ENCODE measurements at regions not wholly inside any gene's neighbourhood (a gene's known extent, or its start where the extent isn't known, plus 50 kb on each side); places are given as distances from the start of the nearest gene placed in this dataset.

DNA sequence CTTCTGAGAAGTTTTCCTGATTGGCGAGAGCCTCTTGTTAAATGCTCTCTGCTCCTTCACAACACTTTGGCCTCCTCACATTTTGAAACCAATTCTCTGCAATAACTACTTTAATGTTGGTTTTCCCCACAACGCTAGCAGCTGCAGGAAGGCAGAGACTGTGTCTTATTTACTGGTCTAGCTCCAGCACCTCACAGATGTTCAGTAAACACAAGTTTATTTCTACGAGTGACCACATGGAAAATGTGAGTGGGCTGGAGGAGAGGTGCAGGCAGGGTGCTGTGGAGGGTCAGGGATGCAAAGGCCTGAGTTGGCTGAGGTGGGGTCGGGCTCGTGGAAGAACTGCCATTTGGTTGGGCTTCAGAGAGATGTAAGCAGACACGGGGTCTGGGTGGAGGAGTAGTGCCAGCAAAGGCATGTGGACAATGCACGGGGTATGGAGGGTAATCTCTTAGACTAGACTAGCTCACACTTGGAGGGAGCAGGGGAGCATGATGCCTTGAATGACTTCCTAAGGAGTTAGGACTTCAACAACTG is 117.4 kb upstream of the RTL1 start:
- ATAC-seq (no peak), DNase-seq (no peak)
- intact Hi-C loops (cut with micrococcal nuclease), result no loop called here

DNA sequence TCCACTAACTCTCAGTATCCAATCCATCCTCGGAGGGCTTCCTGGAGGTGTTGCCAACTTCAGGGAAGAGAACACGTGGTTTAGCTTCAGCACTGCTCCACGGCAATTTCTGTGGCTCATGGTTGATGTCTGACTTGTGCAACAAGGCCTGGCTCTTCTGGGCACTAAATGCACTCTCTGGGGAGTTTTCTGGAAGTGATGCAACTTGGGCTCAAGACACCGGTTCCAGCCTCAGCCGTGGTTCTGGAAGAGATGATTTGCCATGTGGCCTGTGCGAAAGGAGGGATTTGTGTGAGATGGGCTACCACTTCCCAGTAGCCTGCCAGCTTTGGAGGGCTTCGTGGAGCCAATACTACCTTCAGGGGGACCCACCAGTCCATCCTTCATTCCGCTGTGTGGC is 118.6 kb upstream of the RTL1 start:
- ATAC-seq (no peak), DNase-seq (peak; percentile 9)
- intact Hi-C loops (cut with micrococcal nuclease), result no loop called here

DNA sequence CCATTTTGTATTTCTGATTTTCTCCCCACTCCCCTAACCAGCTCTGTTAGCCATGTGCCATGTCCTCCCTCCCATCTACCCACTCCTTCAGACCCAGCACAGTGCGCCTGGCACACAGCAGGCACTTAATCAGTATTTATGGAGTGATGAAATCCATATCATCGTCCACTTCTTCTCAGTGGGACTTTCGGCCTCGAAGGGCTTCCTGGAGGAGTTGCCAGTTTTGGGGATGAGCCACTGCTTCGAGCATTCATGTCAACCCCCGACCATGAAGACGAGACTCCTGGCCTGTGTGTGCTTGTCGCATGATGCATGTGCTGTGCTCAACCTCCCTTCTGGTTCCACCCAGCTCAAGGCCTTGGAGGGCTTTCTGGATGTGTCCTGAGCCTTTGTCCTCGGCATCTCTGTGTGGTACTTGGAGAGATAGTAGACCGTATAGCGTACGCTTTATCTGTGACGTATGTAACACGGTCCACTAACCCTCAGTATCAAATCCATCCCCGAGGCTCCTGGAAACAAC is 119.5 kb upstream of the RTL1 start:
- ATAC-seq (no peak), DNase-seq (peak; percentile 17)
- intact Hi-C loops (cut with micrococcal nuclease), result no loop called here

GRCh38 chr14:101024686-101025085 is 121.2 kb upstream of the RTL1 start:
- no peak for ATAC-seq
- DNase-seq, result no peak
- intact Hi-C loops (cut with micrococcal nuclease), result no loop called here

GRCh38 chr14:101025131-101025530 is 121.6 kb upstream of the RTL1 start:
- intact Hi-C loops (cut with micrococcal nuclease), result no loop called here
- DNase-seq (no peak), ATAC-seq (no peak)

DNA sequence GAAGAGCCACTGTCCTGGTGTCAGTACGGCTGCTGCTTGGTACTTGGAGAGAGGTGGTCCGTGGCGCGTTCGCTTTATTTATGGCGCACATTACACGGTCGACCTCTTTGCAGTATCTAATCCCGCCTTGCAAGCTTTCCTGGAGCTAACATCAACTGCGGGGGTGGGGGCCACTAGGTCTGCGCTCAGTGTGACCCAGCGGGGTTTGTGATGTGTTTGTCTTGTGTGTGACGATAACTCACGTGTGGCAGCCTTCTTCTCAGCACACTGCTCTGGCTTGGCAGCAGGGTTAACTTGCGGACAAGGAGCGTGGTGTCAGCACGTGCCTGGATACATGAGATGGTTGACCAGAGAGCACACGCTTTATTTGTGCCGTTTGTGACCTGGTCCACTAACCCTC is 122.2 kb upstream of the RTL1 start:
- no peak for ATAC-seq

DNA sequence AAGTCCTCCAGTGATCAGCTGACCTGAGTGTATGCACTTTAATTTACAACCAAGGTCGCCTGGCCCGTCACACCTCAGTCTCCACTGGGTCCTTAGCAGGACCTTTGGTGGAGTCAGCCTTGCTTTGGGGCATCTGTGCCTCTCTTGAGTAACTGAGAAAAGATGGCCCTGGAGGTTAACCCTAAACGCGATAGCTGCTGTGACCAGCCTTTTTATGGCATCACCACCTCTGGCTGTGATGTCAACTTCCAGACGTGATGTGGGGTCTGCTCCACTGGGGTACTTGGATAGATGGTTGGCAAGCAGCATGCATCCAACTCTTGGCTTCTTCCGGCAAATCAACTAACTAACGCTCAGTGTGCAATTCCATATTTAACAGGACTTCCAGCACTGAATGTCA is 122.8 kb upstream of the RTL1 start:
- intact Hi-C loops (cut with micrococcal nuclease), result no loop called here
- no peak for DNase-seq
- ATAC-seq, result no peak

More for the DNA sequence above, 122.2 kb upstream of the RTL1 start:
- no peak for DNase-seq
- intact Hi-C loops (cut with micrococcal nuclease), result no loop called here

GRCh38 chr14:101027291-101027690 is 123.8 kb upstream of the RTL1 start:
- intact Hi-C loops (cut with micrococcal nuclease), result no loop called here
- DNase-seq (peak; percentile 4), ATAC-seq (no peak)

- ATAC-seq (no peak), DNase-seq (no peak)
Observed at GRCh38 chr14:101027966-101028365, 124.4 kb upstream of the RTL1 start.

GRCh38 chr14:101028971-101029667 is 125.6 kb upstream of the RTL1 start:
- no peak for DNase-seq
- intact Hi-C loops (cut with micrococcal nuclease), result no loop called here
- no peak for ATAC-seq

More at GRCh38 chr14:101027966-101028365, 124.4 kb upstream of the RTL1 start:
- intact Hi-C loops (cut with micrococcal nuclease), result no loop called here

DNA sequence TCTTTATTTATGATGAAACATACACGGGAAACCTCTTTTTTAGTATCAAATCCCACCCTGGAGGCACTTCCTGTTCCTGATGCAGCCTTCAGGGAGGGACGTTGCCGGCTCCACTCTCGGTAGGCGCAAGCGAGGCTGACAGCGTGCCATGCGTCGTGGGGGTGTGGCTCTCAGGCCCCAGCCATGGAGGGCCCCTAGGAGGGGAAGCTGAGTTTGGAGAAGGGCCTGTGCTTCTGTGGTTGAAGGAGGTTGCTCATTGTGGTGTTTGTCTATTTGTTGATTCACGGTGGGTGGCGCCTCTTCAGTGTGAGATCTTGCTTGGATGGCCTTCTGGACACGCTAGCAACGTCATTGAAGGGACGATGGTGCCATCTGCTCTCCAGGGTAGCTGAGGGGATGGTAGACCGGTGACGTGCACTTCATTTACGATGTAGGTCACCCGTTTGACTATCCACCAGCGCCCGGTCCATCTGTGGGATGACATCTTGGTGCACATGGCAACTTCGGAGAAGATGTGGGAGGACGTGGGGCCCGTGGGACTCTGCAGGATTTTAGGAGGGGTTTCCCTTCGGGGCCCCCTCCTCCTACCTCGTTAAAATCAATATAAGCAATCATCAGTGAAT is 126.3 kb upstream of the RTL1 start:
- intact Hi-C loops (cut with micrococcal nuclease), result no loop called here
- DNase-seq (no peak), ATAC-seq (no peak)

GRCh38 chr14:101030586-101030985 is 127.1 kb upstream of the RTL1 start:
- ATAC-seq (no peak), DNase-seq (no peak)
- intact Hi-C loops (cut with micrococcal nuclease), result no loop called here

DNA sequence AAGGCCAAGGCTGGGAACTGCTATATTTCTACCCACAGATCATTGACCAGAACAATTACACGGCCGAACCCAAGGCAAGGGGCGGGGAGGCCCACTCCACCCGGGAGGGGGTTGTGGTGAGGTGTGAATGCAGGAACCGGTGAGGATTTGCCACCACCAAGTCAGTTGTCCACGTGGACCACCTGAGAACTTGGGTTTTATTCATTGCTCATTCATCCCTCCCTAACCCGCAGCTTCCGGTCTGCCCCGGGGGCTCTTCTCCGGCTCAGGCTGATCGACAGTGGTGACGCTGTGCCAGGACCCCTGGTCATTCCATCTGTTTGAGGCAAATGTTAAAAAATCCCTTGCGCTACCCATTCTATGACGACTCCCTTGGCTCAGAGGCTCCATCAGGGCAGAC is 127.7 kb upstream of the RTL1 start:
- intact Hi-C loops (cut with micrococcal nuclease), result no loop called here
- ATAC-seq (no peak), DNase-seq (no peak)

DNA sequence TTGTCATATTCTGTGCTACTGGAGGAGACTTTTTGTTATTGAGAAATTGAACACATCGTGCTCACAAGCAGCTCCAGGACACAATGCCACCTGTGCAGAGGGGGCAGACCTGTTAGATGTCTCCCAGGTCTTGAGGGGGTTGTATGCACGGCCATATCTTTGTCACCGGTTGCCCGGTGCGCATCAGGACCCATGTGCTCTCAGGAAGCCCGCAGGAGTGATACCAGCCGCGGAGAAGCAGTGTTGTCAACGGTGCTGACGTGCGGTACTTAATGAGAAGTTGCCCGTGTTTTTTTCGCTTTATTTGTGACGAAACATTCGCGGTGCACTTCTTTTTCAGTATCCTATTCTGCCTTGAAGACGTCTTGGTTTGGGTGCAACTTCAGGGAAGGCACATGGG is 128.2 kb upstream of the RTL1 start:
- DNase-seq, result no peak
- intact Hi-C loops (cut with micrococcal nuclease), result no loop called here
- no peak for ATAC-seq

- intact Hi-C loops (cut with micrococcal nuclease), result no loop called here
- DNase-seq, result no peak
Observed at GRCh38 chr14:101032433-101032832, 128.9 kb upstream of the RTL1 start.

GRCh38 chr14:101033006-101033405 is 129.5 kb upstream of the RTL1 start:
- DNase-seq, result no peak
- ATAC-seq, result no peak
- intact Hi-C loops (cut with micrococcal nuclease), result no loop called here

More at GRCh38 chr14:101032433-101032832, 128.9 kb upstream of the RTL1 start:
- no peak for ATAC-seq

- ATAC-seq (no peak), DNase-seq (no peak)
- intact Hi-C loops (cut with micrococcal nuclease), result no loop called here
Observed at GRCh38 chr14:101033446-101034165, 130.1 kb upstream of the RTL1 start.

GRCh38 chr14:101034986-101035385 is 131.5 kb upstream of the RTL1 start:
- intact Hi-C loops (cut with micrococcal nuclease), result no loop called here
- DNase-seq (no peak), ATAC-seq (no peak)

DNA sequence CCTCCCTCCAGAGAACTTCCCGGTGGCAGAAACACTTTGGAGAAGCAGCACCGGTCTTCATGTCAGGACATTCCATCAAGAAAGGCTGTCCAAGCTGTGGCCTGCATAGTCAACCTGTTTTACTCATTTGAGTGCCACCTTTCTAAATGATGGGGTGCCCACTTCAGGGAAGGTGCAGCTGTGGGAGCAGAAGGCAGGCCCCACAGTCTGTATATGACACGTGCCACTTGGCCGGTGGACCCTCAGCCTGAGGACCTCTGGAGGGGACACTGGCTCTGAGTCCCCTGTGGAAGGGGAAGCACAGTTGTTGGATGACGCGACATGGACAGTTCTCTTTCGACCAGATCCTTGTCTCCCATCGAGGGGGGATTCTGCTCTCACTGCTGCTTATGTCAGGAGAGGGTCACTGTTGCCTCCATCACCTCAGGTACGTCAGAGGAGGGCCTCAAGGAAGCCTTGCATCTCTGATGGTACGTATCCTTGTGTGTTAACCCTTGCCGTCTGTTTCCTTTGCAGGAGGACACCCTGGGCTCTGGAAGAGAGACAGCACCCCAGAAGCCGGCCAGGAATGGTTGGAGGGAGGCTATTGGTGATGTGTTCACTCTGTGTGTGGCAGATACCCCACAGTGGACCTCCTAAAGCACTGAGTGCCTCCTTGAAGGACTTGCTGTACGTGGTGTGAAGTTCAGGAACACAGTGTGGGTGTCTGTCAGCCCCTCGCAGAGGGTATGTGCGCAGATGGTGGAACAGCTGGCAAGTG is 132.1 kb upstream of the RTL1 start:
- intact Hi-C loops (cut with micrococcal nuclease), result no loop called here
- DNase-seq (no peak), ATAC-seq (no peak)
